Glutamatergic neuron (in vitro differentiated cells): ENCODE measurements at regions not wholly inside any gene's neighbourhood (a gene's known extent, or its start where the extent isn't known, plus 50 kb on each side); places are given as distances from the start of the nearest gene placed in this dataset.

ENCODE experiments used
- DNase-seq: peaks from one replicate; pipeline ENCODE4 v3.0.0; 2022
- H3K27ac Mint-ChIP-seq: one replicate; pipeline ENCODE4 v1.8.0; 2020; ENCODE audit warnings: mild to moderate bottlenecking, mixed read lengths, inconsistent platforms; ENCODE audit not compliant: unreplicated experiment
- H3K27me3 Mint-ChIP-seq: one replicate; pipeline ENCODE4 v1.8.0; 2020; ENCODE audit warnings: mild to moderate bottlenecking, moderate library complexity, mixed read lengths, inconsistent platforms; ENCODE audit not compliant: unreplicated experiment
- H3K36me3 Mint-ChIP-seq: one replicate; pipeline ENCODE4 v1.8.0; 2020; ENCODE audit warnings: mild to moderate bottlenecking, mixed read lengths, inconsistent platforms; ENCODE audit not compliant: unreplicated experiment
- H3K4me1 Mint-ChIP-seq: one replicate; pipeline ENCODE4 v1.8.0; 2020; ENCODE audit warnings: mild to moderate bottlenecking, low read depth, mixed read lengths, inconsistent platforms; ENCODE audit not compliant: unreplicated experiment
- H3K4me3 Mint-ChIP-seq: one replicate; pipeline ENCODE4 v1.8.0; 2020; ENCODE audit warnings: mild to moderate bottlenecking, mixed read lengths, inconsistent platforms; ENCODE audit not compliant: unreplicated experiment
- H3K9me3 Mint-ChIP-seq: one replicate; pipeline ENCODE4 v1.8.0; 2020; ENCODE audit warnings: mild to moderate bottlenecking, moderate library complexity, mixed read lengths, inconsistent platforms; ENCODE audit not compliant: unreplicated experiment
- TF ChIP-seq, protein P1 (sequence below): fragments of 200-600 bp; sonication (generic); IDR thresholded peaks from one replicate; pipeline ENCODE4 v1.5.0; 2021; ENCODE audit not compliant: partially characterized antibody, unreplicated experiment

DNA sequence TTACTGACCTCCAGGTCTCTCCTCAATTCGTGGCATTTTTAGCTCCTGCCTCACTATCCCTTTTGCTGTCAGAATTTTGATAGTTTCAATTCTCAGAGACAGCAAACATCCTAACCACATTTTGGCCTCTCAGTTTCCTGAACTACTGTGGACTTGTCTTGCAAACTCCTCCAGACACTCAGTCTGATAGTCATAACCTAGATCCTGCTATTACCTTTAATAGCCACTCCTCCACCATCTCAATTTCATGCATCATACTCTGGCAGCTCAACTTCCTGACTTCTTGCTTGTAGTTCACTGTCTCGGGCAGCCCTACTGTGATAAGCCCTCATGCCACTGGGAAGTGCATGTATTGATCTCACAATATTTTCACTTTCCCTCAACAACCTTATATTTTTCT lies 481.8 kb upstream of the CDH18 start:
- Mint-ChIP-seq H3K27me3 (no peaks in the 10 kb centered on the region), H3K4me1 (peaks cover 7% of the 10 kb centered on the region), H3K4me3 (no peak overlapping the region), H3K9me3 (no peaks in the 10 kb centered on the region), H3K36me3 (no peaks in the 10 kb centered on the region), H3K27ac (no peak overlapping the region)
- TF ChIP-seq, protein P1, sequence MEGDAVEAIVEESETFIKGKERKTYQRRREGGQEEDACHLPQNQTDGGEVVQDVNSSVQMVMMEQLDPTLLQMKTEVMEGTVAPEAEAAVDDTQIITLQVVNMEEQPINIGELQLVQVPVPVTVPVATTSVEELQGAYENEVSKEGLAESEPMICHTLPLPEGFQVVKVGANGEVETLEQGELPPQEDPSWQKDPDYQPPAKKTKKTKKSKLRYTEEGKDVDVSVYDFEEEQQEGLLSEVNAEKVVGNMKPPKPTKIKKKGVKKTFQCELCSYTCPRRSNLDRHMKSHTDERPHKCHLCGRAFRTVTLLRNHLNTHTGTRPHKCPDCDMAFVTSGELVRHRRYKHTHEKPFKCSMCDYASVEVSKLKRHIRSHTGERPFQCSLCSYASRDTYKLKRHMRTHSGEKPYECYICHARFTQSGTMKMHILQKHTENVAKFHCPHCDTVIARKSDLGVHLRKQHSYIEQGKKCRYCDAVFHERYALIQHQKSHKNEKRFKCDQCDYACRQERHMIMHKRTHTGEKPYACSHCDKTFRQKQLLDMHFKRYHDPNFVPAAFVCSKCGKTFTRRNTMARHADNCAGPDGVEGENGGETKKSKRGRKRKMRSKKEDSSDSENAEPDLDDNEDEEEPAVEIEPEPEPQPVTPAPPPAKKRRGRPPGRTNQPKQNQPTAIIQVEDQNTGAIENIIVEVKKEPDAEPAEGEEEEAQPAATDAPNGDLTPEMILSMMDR: no peak
- no peak for DNase-seq

DNA sequence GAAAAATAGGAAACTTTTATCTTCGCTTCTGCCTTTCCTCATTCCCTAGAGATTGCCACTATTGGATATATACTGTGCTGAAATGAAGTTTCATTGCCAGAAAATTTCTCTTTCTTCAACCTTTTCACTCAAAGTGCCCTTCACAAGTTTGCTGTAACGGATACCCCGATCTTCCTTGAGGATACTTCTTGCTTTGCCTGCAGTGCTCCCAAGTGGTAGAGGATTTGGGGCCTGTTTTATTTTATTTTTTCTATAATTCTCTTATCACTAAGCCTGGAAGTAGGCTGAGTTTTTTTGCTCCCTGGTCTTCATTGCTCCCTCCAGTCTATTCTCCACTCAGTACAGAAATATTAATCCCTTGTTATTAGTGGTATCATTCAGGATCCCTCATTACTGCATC lies 481.4 kb upstream of the CDH18 start:
- H3K27me3 Mint-ChIP-seq: no peaks in the 10 kb centered on the region
- H3K4me3 Mint-ChIP-seq: no peak overlapping the region
- peaks cover 7% of the 10 kb centered on the region for H3K4me1 Mint-ChIP-seq
- no peak for DNase-seq
- no peak overlapping the region for H3K27ac Mint-ChIP-seq
- no peaks in the 10 kb centered on the region for H3K36me3 Mint-ChIP-seq
- TF ChIP-seq, protein P1: no peak
- H3K9me3 Mint-ChIP-seq: no peaks in the 10 kb centered on the region

DNA sequence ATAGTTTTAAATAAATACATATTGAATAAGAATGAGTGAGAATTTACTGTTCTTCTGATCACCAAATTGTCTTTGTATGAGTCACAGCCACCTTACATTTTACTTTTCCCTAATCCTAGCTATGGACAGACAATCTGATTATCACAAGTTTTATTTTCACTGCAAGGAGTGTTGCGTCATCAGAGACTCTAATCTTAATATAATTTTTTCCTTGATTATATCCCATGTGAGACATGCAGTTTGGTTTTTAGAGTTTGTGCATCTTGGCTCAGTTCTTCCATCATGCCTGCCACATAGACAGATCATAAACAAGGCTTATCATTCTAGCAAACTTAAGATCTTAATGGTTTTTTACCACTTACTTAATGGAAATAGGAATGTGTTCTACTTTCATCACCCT lies 478.5 kb upstream of the CDH18 start:
- Mint-ChIP-seq H3K27ac (peak overlapping the region; percentile 3), H3K4me3 (no peak overlapping the region), H3K36me3 (no peaks in the 10 kb centered on the region), H3K27me3 (no peaks in the 10 kb centered on the region), H3K4me1 (peaks cover 7% of the 10 kb centered on the region), H3K9me3 (no peaks in the 10 kb centered on the region)
- TF ChIP-seq, protein P1: no peak
- DNase-seq: no peak

DNA sequence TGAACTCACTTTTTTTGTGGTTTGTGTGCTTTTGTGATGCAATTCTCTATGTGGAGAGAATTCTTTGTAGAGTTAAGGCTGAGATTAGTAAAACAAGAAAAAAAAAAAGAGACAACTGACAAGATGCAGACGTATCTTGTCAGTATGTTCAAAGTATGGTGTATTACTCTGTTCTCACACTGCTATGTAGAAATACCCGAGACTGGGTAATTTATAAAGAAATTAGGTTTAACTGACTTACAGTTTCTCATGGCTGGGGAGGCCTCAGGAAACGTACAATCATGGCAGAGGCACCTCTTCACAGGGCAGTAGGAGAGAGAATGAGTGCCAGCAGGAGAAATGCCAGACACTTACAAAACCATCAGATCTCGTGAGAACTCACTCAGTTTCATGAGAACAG lies 475.2 kb upstream of the CDH18 start:
- H3K27ac Mint-ChIP-seq: no peak overlapping the region
- TF ChIP-seq, protein P1: no peak
- H3K27me3 Mint-ChIP-seq: peaks cover 2% of the 10 kb centered on the region
- no peak overlapping the region for H3K4me3 Mint-ChIP-seq
- H3K36me3 Mint-ChIP-seq: no peaks in the 10 kb centered on the region
- peaks cover 7% of the 10 kb centered on the region for H3K4me1 Mint-ChIP-seq
- DNase-seq: no peak
- H3K9me3 Mint-ChIP-seq: no peaks in the 10 kb centered on the region

DNA sequence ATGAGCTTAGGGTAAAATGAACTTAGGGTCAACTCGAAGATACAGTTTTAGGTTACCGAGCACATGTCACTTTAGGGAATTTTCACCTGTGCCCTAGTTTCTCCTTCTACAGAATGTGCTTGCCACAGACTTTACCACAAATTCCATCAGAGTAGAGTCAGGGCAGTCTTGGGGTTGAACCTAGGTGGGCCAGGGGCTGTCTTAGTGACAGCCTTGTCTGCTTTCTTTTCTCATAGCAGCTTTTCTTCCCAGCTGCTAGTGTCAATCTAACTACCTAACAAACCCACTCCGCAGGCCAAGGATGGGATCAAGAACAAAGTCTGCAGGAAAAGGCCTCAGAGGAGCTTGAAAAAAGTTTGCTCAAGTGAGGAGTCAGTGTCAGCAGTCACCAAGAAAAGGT lies 458.1 kb upstream of the CDH18 start:
- Mint-ChIP-seq H3K36me3 (no peaks in the 10 kb centered on the region), H3K27ac (no peak overlapping the region), H3K9me3 (no peaks in the 10 kb centered on the region), H3K4me3 (no peak overlapping the region), H3K4me1 (no peaks in the 10 kb centered on the region), H3K27me3 (no peaks in the 10 kb centered on the region)
- no peak for DNase-seq
- TF ChIP-seq, protein P1: no peak
